Stimulated activated CD4-positive, alpha-beta T cell treated with anti-CD3 and anti-CD28 coated beads, TNF-alpha, amount 100 ng/mL, for 24 hours (primary cell): ENCODE measurements at regions not wholly inside any gene's neighbourhood (a gene's known extent, or its start where the extent isn't known, plus 50 kb on each side); places are given as distances from the start of the nearest gene placed in this dataset.

Source experiments
- DNase-seq, 3 experiments: peaks; one replicate each; pipeline ENCODE4 v3.0.0-alpha.2; 2020; ENCODE audit warnings: low read depth in 3 of 3

DNA sequence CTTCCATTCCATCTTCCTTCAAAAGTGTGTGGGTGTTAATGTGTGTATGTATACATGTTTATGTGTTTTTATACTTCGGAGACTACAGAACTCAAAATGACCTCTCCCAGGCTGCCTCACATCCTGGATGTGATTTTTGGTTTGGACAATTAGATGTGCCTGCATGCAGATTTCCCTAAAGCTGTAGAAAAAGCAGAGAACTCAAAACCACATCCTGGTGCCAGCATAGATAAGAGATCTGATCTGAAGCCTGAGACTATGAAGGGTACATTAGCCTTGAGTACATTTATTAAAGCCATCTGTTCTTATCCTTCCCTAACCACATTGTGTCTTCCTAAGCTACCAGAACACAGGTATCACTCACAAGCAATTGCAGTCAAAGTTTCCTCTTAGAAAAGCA is 319.4 kb upstream of the RASGRP1 start:
- no peak for DNase-seq

- DNase-seq = no peak
Measured at GRCh38 chr15:38885001-38885400, 320.4 kb upstream of the RASGRP1 start.

- DNase-seq = no peak
Measured at GRCh38 chr15:38885471-38885952, 320.9 kb upstream of the RASGRP1 start.

DNA sequence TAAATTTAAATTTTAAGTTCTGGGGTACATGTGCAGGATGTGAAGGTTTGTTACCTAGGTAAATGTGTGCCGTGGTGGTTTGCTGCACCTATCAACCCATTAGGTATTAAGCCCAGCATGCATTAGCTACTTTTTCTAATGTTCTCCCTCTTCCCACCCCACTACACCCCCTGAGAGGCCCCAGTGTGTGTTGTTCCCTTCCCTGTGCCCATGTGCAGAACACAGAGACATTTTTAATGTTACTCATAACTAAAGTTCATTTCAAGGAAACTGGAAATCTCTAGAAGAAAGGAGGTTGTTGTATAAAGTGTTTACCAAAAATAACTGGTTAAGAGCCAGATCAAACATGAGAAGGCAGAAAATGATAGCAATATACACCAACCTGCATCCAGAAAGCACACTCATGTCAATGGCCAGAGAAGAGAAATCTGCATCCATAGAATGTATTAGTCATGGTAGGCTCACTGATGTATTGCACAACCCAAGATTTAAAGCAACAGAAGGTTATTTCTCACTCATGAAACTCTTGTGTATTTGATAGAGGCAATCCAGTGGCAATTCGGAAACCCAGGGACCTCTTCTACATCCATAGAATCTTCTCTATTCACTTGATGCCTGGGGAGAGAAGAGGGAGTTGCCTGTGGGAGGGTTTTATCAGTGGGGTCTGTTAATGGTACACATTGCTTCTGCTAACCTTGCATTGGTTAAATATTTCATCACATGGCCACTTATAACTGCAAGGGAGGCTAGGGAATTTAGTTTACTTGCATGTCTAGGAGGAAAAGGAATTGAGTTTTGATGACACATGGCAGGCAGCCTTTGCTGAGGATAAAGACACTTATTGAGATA is 321.9 kb upstream of the RASGRP1 start:
- no peak for DNase-seq

DNA sequence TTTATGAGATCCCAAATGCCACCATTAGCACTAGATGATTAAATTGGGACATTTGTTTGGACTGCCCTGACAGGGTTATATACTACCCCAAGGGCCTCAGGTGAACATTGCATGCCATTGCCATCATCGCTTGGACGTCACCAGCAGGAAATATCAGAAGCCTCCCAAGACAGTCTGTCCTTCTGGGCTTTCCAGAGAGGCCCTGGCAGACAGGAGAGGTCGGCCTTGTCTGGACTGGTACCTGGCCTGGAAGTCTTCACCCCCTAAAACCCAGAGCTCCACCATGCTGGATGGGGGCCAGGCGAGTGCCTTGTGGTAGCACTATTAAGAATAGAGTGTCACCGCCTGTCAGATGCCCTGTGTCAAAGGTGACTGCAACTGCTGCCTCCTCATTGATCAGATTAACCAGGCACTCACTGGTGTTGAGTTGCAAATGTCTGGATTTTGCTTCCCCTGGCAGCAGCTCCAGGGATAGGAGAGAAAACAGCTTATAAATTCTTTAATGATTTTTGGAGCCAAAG is 324.1 kb upstream of the RASGRP1 start:
- DNase-seq = no peak

- no peak for DNase-seq
Measured at GRCh38 chr15:38890194-38890593, 325.6 kb upstream of the RASGRP1 start.

GRCh38 chr15:38893925-38894242 is 329.3 kb upstream of the RASGRP1 start:
- DNase-seq = no peak

- DNase-seq = no peak
Measured at GRCh38 chr15:38894243-38894948, 329.8 kb upstream of the RASGRP1 start.

DNA sequence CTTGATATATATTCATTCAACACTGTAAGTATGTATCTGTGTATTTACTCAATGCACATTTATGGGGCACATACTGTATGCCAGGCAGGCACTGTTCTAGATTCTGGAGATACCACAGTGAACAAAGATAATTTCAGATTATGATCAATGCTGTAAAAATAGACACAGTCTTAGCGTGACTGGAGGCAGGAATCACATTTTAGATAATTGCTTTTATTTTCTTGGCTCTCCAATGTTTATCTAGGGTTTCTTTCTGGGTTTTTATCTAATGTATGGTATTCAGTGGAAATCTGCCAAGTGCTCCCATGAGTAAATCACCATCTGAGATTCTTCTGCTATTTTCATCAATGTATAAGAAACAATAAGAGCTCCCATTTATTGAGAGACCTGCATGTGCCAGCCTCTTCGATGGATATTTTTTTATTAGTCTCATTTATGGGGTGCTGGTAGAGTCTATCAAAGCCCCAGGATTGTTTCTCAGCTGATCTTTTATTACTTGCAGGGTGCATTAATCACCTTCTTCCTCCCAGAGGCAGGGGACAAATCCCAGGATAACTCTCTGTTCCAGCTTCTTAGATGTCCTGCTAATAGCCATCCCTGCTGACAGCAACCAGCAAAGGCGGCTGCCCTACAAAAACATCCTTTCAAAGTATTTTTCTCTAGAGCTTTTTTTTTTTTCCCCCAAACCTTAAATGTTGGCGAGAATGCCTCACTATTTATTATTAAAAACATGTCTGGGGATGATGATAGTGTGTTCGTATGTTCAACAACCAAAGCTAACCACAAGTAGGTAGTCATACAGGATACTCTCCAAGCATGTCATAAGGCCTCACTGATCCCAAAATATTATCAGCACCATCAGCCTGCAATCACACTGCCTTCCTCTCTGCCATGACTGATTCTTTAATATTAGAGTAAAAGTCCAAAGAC is 331.0 kb upstream of the RASGRP1 start:
- no peak for DNase-seq

DNA sequence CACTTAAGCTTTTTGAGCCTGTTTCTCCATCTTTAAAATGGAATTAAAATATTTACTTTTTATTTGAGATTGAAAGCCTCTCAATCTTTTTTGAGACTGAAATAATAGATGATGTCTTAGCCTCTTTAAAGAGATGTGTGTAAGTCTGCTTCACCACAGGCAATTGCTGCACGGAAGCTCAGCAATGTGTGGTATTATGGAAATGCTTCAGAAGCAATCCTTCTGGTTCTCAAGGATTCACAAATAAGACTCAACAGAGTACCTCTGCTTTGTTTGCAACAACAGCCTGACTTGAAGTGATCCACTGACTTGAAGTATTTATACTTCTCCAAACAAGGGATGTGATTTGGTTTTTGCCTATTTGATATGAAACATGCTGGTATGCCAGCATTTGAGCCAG is 332.0 kb upstream of the RASGRP1 start:
- no peak for DNase-seq

DNA sequence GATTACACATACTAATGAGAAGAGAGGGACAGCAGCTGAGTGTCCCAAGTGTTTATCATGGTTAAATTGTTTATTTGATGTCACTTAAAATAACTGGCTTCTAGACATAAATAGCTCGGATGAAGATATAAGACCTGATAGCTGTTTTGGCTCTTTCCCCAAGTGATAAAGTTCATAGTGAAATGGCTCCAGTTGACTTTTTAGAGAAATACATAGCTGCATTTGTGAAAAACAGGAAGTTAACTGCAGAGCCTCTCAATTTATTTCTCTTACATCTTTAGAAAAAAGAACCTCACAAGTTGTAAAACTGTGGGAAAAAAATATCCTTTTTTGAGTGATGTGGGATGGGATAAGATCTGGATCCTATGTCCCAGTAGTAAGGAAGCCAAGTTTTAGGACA is 332.9 kb upstream of the RASGRP1 start:
- no peak for DNase-seq

- DNase-seq = no peak
Measured at GRCh38 chr15:38898236-38898635, 333.6 kb upstream of the RASGRP1 start.

DNA sequence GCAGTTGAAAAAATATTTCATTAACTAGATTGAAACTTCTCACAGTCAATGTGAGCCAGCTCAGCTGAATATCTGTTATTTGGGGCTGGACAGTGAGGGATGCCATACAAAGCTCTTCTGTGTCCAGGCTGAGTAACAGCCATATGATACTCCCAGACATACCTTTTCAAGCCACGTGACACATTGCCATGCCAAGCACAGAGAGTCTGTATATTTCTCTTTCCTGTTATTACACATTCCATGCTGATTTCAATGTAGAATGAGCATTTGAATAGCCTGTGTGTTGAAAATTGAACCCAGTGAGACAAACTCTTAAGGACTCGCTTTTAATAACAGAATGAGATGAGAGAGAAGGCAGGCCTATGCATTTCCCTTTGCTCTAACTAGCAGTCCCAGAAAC is 334.7 kb upstream of the RASGRP1 start:
- DNase-seq = no peak

DNA sequence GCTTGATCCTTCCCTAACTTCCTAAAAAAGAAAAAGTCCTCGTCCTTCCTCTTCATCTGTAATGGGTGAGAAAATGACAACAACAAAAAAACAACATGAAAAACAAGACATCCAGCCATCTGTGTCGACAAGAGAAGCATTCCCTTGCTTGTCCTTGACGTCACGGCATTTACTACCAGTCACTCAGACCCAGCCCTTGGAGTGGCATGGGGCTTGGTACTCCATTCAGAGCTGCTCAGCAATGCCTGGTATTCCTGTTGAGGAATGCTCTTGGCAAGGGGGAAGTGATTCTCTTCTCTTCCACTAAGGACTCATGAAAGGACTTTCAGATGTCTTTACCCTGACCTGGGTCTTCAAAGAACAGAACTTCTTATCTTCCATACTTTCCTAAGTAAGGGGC is 339.7 kb upstream of the RASGRP1 start:
- DNase-seq = no peak

DNA sequence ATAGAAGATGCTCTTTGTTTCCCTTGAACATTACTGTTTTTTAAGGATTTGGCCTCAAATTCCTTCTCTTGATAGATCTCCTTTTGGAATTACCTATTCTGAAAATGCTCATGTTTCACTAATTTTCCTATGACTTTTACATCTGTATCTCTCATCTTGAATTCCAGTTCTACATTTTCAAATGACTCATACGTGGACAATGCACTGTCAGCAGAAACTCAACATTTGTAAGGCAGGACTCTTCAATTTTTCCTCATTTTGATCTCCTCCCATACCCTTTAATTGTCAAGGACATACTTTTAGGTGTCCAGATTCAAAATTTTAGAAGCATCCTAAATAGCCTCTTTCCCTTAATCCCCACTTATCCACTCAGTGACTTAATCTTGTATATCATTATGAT is 341.0 kb upstream of the RASGRP1 start:
- DNase-seq = no peak

DNA sequence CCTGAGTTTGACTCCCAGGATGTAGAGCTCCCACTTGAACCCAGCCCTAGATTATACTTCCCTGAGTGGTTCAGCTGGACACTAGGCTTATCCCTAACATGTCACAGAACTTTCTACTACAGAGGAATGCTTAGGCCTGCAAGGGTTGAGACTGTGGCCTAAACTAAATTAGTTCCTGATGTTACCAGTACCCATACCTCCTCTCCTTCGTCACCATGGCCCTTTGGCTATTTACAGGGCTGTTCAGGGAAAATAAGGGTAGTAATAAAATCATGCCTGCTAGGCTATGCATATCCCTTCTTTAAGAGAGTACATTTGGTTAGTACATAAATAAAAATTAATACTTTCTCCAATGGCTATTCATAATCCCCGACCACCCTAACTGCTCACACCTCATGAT is 356.4 kb upstream of the RASGRP1 start:
- no peak for DNase-seq

DNA sequence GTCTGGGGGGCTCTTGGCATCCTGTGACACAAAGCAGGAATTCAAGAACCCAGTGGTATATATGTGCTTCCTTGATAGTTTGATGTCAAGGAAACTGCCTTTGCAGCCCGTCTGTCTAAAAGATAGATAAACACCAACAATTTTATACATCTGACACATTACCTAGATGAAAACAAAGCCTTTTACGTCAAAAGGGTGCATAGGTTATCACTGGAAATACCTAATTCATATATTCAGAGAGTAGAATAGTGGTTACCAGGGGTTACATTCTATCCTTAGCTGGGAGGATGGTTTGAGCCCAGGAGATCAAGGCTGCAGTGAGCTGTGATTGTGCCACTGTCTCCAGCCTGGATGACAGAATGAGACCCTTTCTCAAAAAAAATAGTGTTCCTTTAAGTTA is 356.9 kb upstream of the RASGRP1 start:
- DNase-seq = no peak

DNA sequence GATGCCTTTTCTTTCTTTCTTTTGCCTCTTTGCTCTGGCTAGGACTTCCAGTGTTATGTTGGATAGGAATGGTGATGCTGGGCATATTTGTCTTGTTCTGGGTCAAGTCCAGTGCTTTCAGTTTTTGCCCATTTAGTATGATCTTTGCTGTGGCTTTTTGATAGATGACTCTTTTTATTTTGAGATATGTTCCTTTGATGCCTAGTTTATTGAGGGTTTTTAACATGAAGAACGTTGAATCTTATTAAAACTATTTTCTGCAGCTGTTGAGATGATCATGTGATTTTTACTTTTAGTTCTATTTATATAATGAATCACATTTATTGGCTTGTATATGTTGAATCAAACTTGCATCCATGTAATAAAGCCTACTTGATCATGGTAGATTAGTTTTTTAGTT is 363.8 kb upstream of the RASGRP1 start:
- DNase-seq = no peak

DNA sequence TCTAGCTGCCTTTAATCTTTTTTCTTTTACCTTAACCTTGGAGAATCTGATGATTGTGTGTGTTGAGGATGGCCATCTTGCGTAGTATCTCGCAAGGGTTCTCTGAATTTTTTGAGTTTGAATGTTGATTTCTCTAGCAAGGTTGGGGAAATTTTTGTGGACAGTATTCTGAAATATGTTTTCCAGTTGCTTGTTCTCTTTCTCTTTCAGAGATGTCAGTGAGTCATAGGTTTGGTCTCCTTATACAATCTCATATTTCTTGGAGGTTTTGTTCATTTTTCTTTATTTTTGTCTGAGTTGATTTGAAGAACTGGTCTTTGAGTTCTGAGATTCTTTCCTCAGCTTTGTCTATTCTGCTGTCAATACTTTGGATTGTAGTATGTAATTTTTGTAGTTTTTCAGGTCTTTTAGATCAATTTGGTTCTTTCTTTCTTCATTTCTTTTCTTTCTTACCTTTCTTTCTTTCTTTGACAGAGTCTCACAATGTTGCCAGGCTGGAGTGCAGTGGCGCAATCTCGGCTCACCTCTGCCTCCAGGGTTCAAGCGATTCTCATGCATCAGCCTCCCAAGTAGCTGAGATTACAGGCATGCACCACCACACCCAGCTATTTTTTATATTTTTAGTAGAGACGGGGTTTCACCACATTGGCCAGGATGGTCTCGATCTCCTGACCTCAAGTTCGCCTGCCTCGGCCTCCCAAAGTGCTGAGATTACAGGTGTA is 366.4 kb upstream of the RASGRP1 start:
- DNase-seq = no peak

DNA sequence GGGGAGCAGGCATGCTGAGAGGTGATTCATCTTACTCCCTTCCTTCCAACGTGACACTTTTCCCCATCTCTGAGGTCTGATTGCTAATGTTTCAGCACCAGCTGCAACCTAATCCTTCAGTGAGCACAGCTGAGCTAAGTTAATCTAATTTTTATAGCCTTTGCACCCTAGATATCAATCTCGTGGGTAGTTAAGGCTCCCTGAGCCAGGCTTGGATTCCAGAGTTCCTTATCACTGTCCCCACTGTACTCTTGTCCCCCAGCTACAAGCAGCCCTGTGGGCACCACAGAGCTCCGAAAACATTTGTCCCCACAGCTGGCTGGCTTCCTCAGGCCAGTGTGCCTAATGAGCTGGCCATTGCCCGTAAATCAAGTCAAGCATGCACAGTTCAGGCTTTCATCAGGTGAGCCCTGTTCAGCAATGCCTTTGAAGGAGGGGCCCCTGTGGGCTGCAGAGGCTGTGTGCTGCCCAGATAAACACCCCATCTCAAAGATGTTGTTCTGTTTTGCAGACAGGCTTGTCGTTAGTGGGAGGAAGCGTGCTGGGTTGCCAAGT is 376.9 kb upstream of the RASGRP1 start:
- DNase-seq = no peak

- DNase-seq = no peak
Measured at GRCh38 chr15:38944536-38944935, 379.9 kb upstream of the RASGRP1 start.
